Brain pericyte (primary cell): ENCODE measurements at regions not wholly inside any gene's neighbourhood (a gene's known extent, or its start where the extent isn't known, plus 50 kb on each side); places are given as distances from the start of the nearest gene placed in this dataset.
"Not testable (repeated sequence)": the region's sequence is repeated elsewhere in the genome, so short reads cannot be mapped to it uniquely, and the experiment has no call there.

ENCODE experiments used
- DNase-seq: peaks from one replicate; pipeline ENCODE4 v3.0.0-alpha.2; 2012; ENCODE audit warnings: low read depth, low spot score

DNA sequence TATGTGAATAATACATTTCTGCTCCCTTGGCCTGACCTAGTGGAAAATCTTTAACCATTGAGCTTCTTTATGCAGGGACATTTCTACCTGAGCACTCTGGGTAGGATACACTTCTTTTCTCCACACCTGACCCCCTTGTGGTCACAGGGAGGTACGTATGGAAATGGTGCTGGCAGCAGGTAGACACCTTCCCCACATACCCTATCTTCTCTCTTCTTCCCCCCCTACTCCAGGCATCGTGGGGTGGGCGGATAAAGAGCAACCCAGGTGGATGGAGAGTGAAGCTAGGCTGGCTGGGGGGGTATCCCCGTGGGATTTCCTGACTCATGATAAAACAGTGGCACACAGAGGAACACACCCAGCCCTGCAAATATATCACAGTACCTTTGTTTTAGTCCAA lies 312.1 kb downstream of the ARRDC4 start:
- DNase-seq, result no peak

GRCh38 chr15:98276018-98276417 lies 315.5 kb downstream of the ARRDC4 start:
- no peak for DNase-seq

- DNase-seq, result no peak
These were observed 317.1 kb downstream of the ARRDC4 start for GRCh38 chr15:98277602-98278001.

DNA sequence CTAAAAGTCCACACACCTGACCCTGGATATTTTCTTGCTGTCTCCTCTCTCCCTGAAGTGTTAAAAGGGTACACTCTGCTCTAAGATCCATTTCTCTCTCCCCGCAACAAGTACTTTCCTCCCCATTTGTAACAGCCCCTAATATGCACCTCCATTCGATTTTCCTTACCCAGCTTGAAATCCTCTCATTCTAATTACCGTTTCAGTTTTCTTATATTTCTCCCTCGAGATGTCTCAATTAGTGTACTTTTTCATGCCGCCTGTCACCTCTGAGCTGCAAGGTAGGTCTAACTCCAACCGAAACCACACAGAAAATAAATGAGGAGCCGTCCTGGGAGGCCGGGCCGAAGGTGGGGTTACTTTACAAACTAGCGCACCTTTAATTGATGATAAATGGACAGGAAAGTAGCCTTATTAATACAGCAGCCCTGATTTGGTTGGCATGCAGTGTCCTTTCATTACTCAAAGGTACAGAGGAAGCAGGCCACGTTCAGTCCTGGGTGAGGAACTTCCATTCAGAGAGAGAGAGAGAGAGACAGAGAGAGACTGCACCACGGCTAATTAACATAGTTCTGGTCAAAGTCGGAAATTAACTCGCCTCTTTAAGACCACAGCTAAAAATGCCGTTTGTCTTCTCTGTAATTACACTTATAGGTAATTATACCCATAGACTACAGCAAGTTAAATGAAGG lies 319.9 kb downstream of the ARRDC4 start:
- no peak for DNase-seq

DNA sequence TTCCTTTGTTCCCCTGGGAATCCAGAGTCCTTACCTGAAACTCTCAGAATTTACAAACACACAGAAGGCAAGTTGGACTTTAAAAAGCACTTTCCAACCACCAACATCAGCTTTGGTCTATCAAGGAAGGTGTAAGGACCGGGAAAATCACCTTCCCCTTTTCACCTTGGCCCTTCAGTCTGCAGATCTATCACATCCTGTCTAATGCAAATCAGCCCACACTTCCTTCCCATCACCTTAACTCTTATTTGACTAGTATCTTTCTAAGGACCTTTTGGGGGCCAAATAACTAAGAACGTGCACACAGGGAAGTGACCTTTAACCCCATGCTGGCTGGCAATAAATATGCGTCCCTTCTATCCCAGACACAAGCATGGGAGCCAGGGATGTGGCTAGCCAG lies 320.6 kb downstream of the ARRDC4 start:
- DNase-seq, result no peak

DNA sequence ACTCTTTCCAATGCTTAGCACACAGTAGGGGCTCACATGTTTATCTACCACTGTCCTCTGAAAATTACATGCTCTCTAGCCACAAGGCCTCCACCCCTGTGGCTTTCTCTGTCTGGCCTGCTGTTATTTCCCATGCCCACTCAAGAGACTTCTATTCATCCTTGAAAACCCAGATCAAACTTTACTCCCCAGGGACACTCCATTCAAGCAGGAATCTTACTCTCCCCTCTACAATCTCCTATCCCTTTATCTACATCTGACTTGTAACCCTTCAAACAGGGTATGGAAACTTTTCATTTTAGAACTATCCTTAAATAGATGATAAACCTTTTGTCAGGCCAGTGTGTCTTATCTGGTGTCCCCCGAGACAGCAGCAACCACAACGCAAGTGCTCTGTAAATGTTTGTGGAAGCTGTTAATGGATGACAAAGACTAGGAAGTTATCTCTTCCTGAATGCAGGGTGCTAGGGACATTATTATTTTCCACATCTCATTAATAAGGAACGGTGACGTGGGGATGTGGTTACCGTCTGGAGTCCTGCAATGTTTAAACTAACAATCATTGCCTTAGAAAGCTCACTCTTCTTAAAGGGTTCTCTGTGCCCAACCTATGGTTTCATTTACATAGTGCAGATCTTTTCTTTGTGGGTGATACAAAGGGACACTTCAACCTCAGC lies 322.3 kb downstream of the ARRDC4 start:
- DNase-seq, result no peak

DNA sequence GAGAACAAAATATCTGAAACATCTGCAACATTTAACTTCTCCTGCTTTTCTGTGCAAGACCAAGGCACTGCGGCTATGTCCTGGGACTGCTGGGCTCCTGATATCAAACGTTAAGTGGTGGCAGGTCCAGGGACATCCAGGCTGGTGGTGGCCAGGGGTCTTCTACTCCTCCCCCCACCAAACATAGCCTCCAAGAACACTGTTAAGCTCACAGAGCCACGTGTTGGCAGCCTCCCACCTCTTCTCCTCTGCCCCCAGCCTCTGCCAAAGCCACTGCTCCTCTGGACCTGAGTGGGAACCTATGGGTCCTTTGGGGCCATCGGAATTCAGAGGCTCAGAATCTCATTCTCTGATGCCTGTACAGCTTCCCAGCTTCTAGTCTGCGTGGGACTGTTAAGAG lies 325.7 kb downstream of the ARRDC4 start:
- DNase-seq, result no peak

DNA sequence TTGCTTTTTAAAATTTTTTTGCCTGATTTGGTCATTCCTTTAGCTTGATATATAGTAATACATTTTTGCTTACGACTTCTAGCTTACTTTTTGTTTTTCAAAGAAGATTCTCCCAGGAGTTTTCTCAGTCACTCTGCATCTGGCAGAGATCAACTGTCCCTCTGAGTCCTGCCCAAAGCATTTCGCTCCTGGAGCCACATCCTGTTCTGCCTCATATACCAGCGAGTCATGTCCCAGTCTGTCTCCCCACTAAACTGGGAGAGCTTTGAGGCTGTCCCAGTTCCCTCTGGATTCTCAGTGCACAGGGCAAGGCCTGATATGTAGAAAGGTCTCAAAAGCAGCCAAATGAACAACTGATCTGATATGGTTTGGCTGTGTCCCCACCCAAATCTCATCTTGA lies 326.3 kb downstream of the ARRDC4 start:
- DNase-seq, result no peak

DNA sequence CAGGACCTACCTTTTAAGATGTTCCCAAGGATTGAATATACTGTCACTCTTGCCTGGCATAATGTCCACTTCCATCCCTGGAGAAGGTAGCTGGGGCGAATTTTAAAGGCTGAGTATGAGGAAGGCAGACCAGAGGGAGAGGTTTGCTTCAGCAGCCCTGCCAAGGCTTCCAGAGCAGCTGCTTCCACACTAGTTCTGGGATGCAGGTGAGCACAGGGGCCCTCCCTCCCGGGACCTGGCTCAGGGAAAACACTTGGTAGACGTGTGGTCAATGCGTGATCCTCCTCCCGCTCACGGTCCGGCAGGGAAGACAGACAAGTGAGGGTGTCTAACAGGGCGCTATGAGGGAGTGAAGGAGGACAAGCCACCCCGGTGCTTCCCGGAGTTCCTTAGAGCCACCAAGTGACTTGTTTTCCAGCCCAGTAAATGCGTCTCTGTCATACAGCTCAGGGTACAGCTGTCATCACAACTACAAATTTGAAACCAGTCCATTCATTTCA lies 327.6 kb downstream of the ARRDC4 start:
- no peak for DNase-seq

GRCh38 chr15:98289747-98290146 lies 329.2 kb downstream of the ARRDC4 start:
- no peak for DNase-seq

- DNase-seq, result no peak
These were observed 332.1 kb downstream of the ARRDC4 start for GRCh38 chr15:98292442-98293240.

- no peak for DNase-seq
These were observed 333.6 kb downstream of the ARRDC4 start for GRCh38 chr15:98294126-98294525.

DNA sequence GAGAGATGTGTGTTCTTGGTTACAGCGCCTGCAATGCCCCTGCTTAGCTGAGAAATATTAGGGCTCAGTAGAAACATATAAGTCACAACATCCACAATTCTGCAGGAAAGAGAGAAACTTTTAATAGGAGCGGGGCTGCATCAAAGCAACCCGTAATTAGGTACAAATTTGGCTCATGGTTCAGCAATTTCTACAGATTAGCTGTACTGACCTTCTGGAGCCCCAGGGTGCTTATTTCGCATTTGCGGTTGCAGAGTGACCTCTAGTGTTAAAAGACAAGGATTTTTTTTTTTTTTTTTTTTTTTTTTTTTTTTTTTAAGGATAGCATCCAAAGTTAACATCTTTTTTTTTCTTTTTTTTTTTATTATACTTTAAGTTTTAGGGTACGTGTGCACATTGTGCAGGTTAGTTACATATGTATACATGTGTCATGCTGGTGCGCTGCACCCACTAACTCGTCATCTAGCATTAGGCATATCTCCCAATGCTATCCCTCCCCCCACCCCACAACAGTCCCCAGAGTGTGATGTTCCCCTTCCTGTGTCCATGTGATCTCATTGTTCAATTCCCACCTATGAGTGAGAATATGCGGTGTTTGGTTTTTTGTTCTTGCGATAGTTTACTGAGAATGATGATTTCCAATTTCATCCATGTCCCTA lies 334.7 kb downstream of the ARRDC4 start:
- DNase-seq, result not testable (repeated sequence)

- no peak for DNase-seq
These were observed 336.1 kb downstream of the ARRDC4 start for GRCh38 chr15:98296653-98297052.

DNA sequence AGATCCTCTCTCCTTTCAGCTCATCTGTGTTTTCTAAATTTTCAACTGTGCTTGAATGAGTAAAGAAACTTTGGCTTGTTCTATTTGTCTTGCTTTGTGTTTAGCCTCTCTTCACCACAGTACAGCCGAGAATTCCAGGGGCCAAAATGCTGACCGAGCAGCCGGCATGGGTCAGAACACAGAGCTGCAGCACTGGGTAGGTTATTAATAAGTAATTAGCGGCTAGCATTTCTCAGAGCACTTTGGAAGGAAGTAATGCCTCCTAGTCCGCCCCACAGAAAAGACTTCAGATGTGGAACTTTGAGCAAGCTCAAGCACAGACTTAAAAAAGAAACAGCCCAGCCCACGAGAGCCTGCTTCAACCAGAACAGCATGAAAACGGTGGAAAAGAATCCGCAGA lies 343.9 kb downstream of the ARRDC4 start:
- DNase-seq, result no peak

GRCh38 chr15:98308117-98308516 lies 340.2 kb upstream of the IGF1R start:
- no peak for DNase-seq

DNA sequence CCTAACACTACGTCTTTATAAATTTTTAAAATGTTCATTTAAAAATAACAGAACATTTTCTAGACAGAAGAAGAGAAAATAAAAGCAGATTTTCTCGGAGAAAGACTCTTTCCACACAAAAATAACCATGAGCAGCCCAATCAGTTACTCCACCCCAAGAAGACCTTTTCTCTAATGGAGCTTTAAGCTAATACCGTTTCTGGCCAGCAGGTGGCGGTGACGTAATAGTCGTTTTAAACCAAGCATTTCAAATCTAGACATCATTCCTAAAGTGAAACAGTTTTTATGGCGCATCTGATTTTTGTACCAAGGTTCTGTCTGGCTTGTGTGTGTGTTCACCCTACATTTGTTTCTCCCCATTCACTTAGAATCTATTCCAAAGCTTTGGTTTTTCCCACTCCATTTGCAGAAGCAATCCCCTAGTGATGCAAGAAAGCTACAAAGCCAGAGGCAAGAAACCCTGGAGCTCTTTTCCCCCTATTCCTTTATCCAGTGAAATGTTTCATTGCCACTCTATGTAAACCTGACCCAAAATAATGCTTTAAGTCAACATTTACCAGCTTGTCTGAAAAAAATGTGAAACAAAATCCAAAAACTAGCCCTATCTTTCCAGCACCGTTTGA lies 336.7 kb upstream of the IGF1R start:
- peak; percentile 20 for DNase-seq

DNA sequence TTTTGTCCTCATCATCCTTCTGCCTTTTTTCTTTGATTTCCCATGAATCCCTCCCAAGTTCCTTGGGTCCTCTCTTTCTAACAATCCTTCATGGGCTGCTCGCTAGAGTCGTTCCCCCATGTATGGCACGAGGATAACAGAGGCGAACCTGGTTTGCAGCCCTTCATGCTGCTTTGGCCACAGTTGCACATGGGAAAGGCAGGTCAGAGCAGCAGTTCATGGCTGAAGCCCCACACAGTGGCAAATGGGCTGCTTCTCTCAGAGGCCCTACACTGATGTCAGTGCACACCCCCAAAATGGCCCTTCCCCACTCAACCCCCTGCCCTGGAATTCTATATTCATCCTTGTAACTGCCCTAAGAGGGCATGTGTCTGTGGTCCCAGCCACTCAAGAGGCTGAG lies 335.4 kb upstream of the IGF1R start:
- DNase-seq, result no peak

GRCh38 chr15:98315971-98316370 lies 332.4 kb upstream of the IGF1R start:
- no peak for DNase-seq

DNA sequence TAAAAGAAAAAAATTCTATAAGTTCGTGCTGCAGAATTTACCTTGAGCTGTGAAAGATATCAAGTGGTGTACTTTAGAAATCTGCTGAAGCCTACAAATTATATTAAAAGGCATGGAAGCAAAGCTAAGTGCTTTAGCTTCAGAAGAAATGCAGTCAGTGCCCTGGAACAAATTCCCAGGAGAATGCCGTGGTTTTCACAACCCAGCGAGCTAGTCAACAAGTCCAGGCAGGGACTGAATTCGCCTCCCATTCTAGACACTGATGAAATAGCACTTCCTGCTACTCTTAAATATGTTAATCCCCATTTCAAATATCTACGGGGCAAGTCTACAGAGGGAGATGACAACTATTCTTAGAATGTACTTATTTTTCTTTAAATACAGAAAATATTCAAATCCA lies 326.4 kb upstream of the IGF1R start:
- no peak for DNase-seq

- no peak for DNase-seq
These were observed 325.8 kb upstream of the IGF1R start for GRCh38 chr15:98322581-98322980.
